ENCODE measurements at regions not wholly inside any gene's neighbourhood (a gene's known extent, or its start where the extent isn't known, plus 50 kb on each side); places are given as distances from the start of the nearest gene placed in this dataset.

DNA sequence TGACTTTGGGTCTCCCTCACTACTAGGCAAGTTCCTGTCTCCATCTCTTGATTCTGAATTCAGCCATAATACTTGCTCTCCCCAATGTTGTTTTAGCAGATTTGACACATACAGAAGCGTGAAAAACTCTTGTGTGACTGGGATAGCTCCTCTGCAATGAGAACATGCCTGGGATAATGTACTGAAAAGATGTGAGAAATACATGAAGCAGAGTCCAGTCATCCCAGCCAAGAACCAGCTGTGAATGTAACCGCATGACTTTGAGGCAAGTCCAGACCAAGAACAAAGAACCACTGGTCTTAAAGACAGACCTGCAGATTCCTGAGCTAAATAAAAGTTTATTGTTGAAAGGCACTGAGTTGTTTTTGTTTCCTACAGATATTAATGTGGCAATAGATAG, 135.0 kb downstream of the NMUR2 start:
- TF ChIP-seq CTCF (IDR thresholded peaks at IDR 0.05) (no peak), POLR2A (IDR thresholded peaks at IDR 0.05) (no peak)
